HEK293 (cell line): ENCODE measurements at regions not wholly inside any gene's neighbourhood (a gene's known extent, or its start where the extent isn't known, plus 50 kb on each side); places are given as distances from the start of the nearest gene placed in this dataset.

Source experiments
- CTCF ChIA-PET: fragments of 350-600 bp; formaldehyde crosslinking; extraction: SDS; loops from one replicate; lab custom pipeline; 2021; ENCODE audit warnings: antibody characterized with exemption; lab: Yijun Ruan, JAX
- POLR2A ChIA-PET: fragments of 300-600 bp; formaldehyde crosslinking; extraction: SDS; loops from one replicate; lab custom pipeline; 2020; ENCODE audit warnings: antibody characterized with exemption, inconsistent platforms; lab: Yijun Ruan, JAX
- H3K27ac ChIP-seq: fragments of 200-500 bp; sonication (Bioruptor generic); 2 replicates; pipeline ENCODE4 v1.5.1; 2014; ENCODE audit warnings: low read depth, low read length, control low read depth, inconsistent platforms; ENCODE audit errors: extremely low read depth
- H3K36me3 ChIP-seq, 2 experiments: fragments of 200-500 bp in 1 of 2; sonication (Bioruptor generic) in 1 of 2; 1 replicate in 1 of 2; 2 replicates in 1 of 2; pipeline ENCODE4 v1.5.1; 2014 to 2017; ENCODE audit warnings: inconsistent platforms in 2 of 2, low read length in 2 of 2; ENCODE audit not compliant: control insufficient read depth in 2 of 2, insufficient read depth in 1 of 2
- H3K4me1 ChIP-seq: fragments of 200-500 bp; sonication (Bioruptor generic); 2 replicates; pipeline ENCODE4 v1.5.1; 2014; ENCODE audit warnings: mild to moderate bottlenecking, low read length, inconsistent platforms; ENCODE audit not compliant: control insufficient read depth, insufficient read depth
- H3K4me3 ChIP-seq: 2 replicates; pipeline ENCODE4 v1.5.1; 2011; ENCODE audit warnings: low read depth, mild to moderate bottlenecking, control low read depth, low read length, moderate library complexity
- H3K9me3 ChIP-seq: fragments of 200-500 bp; sonication (Bioruptor generic); 2 replicates; pipeline ENCODE4 v1.5.1; 2014; ENCODE audit warnings: low read depth, low read length, inconsistent platforms; ENCODE audit not compliant: control insufficient read depth, insufficient read depth
- AEBP2 ChIP-seq: fragments of 450-650 bp; formaldehyde crosslinking; IDR thresholded peaks from 2 replicates; pipeline ENCODE4 v1.5.1; 2016; ENCODE audit warnings: missing biosample characterization, missing genetic modification characterization, borderline replicate concordance
- GFI1B ChIP-seq: fragments of 450-650 bp; formaldehyde crosslinking; IDR thresholded peaks from 2 replicates; pipeline ENCODE4 v1.5.1; 2016; ENCODE audit warnings: missing biosample characterization, missing genetic modification characterization
- GLIS1 ChIP-seq: fragments of 450-650 bp; formaldehyde crosslinking; IDR thresholded peaks from 2 replicates; pipeline ENCODE4 v1.5.1; 2016; ENCODE audit warnings: missing biosample characterization, missing genetic modification characterization
- MZF1 ChIP-seq: fragments of 450-650 bp; formaldehyde crosslinking; IDR thresholded peaks from 2 replicates; pipeline ENCODE4 v1.5.1; 2017; ENCODE audit warnings: missing biosample characterization, missing genetic modification characterization, borderline replicate concordance
- REST ChIP-seq: fragments of 450-650 bp; formaldehyde crosslinking; IDR thresholded peaks from 2 replicates; pipeline ENCODE4 v1.5.1; 2016; ENCODE audit warnings: missing biosample characterization, missing genetic modification characterization
- SCRT2 ChIP-seq: fragments of 450-650 bp; formaldehyde crosslinking; IDR thresholded peaks from 2 replicates; pipeline ENCODE4 v1.5.1; 2016; ENCODE audit warnings: missing biosample characterization, missing genetic modification characterization
- TCF7L2 ChIP-seq: IDR thresholded peaks from 2 replicates; pipeline ENCODE4 v1.6.1; 2011; ENCODE audit warnings: low read depth, mild to moderate bottlenecking, inconsistent platforms, low read length, moderate library complexity, borderline replicate concordance
- ZBTB44 ChIP-seq: fragments of 450-650 bp; IDR thresholded peaks from 2 replicates; pipeline ENCODE4 v1.5.1; 2018; ENCODE audit warnings: missing biosample characterization, mild to moderate bottlenecking, missing genetic modification characterization
- ZFP3 ChIP-seq: fragments of 450-650 bp; formaldehyde crosslinking; IDR thresholded peaks from 2 replicates; pipeline ENCODE4 v1.5.1; 2016; ENCODE audit warnings: low read depth, missing biosample characterization, missing genetic modification characterization
- ZNF140 ChIP-seq: fragments of 450-650 bp; formaldehyde crosslinking; IDR thresholded peaks from 2 replicates; pipeline ENCODE4 v1.5.1; 2016; ENCODE audit warnings: missing biosample characterization, missing genetic modification characterization
- ZNF202 ChIP-seq: fragments of 450-650 bp; formaldehyde crosslinking; IDR thresholded peaks from 2 replicates; pipeline ENCODE4 v1.5.1; 2016; ENCODE audit warnings: missing biosample characterization, missing genetic modification characterization, borderline replicate concordance
- ZNF274 ChIP-seq, 2 experiments: fragments of 200-500 bp in 1 of 2; fragments of 450-650 bp in 1 of 2; sonication (Bioruptor generic) in 1 of 2; formaldehyde crosslinking in 1 of 2; IDR thresholded peaks; 2 replicates each; pipeline versions ENCODE4 v1.5.1 to v1.6.1; 2014 to 2016; ENCODE audit warnings: borderline replicate concordance in 1 of 2, inconsistent platforms in 1 of 2, low read length in 1 of 2, missing biosample characterization in 1 of 2, missing genetic modification characterization in 1 of 2
- ZNF366 ChIP-seq: fragments of 450-650 bp; formaldehyde crosslinking; conservative IDR thresholded peaks from 2 replicates; pipeline ENCODE4 v1.5.1; 2016; ENCODE audit warnings: missing biosample characterization, missing genetic modification characterization
- ZNF398 ChIP-seq: fragments of 450-650 bp; formaldehyde crosslinking; IDR thresholded peaks from 2 replicates; pipeline ENCODE4 v1.5.1; 2017; ENCODE audit warnings: missing biosample characterization, missing genetic modification characterization
- ZNF423 ChIP-seq: fragments of 450-650 bp; formaldehyde crosslinking; IDR thresholded peaks from 2 replicates; pipeline ENCODE4 v1.5.1; 2016; ENCODE audit warnings: missing biosample characterization, missing genetic modification characterization
- ZNF610 ChIP-seq: fragments of 450-650 bp; formaldehyde crosslinking; IDR thresholded peaks from 2 replicates; pipeline ENCODE4 v1.5.1; 2016; ENCODE audit warnings: missing biosample characterization, missing genetic modification characterization, borderline replicate concordance
- ZNF621 ChIP-seq: fragments of 450-650 bp; formaldehyde crosslinking; IDR thresholded peaks from 2 replicates; pipeline ENCODE4 v1.5.1; 2017; ENCODE audit warnings: missing biosample characterization, missing genetic modification characterization
- ZNF626 ChIP-seq: fragments of 450-650 bp; sonication (Bioruptor Pico); formaldehyde crosslinking; IDR thresholded peaks from 2 replicates; pipeline ENCODE4 v1.5.1; 2018; ENCODE audit warnings: missing biosample characterization, missing genetic modification characterization, inconsistent platforms
- ZNF677 ChIP-seq: fragments of 450-650 bp; IDR thresholded peaks from 2 replicates; pipeline ENCODE4 v1.5.0; 2018; ENCODE audit warnings: missing biosample characterization, mild to moderate bottlenecking, missing genetic modification characterization, moderate library complexity
- ZNF776 ChIP-seq: fragments of 450-650 bp; formaldehyde crosslinking; IDR thresholded peaks from 2 replicates; pipeline ENCODE4 v1.5.0; 2017; ENCODE audit warnings: missing biosample characterization, missing genetic modification characterization, borderline replicate concordance
- ZNF837 ChIP-seq: fragments of 450-650 bp; formaldehyde crosslinking; IDR thresholded peaks from 2 replicates; pipeline ENCODE4 v1.5.1; 2016; ENCODE audit warnings: missing biosample characterization, missing genetic modification characterization
- ZSCAN18 ChIP-seq: fragments of 450-650 bp; formaldehyde crosslinking; IDR thresholded peaks from 2 replicates; pipeline ENCODE4 v1.5.1; 2016; ENCODE audit warnings: missing biosample characterization, missing genetic modification characterization

GRCh38 chr2:40658941-40659340 is 207.1 kb upstream of the SLC8A1 start:
- ChIA-PET POLR2A (no interaction called here), CTCF (no interaction called here)
- peak; percentile 72 for TF ChIP-seq REST (tag by site-specific recombination)
- no peak for TF ChIP-seq ZNF423 (tag by site-specific recombination)
- no peak overlapping the region for H3K4me3 ChIP-seq
- H3K4me1 ChIP-seq, result no peaks in the 10 kb centered on the region
- H3K36me3 ChIP-seq, result no peaks in the 10 kb centered on the region
- H3K27ac ChIP-seq, result no peak overlapping the region
- H3K9me3 ChIP-seq, result no peaks in the 10 kb centered on the region

GRCh38 chr2:40665493-40666232 is 213.8 kb upstream of the SLC8A1 start:
- CTCF ChIA-PET, result no interaction called here
- Histone ChIP-seq H3K27ac (no peak overlapping the region), H3K4me3 (no peak overlapping the region)
- TF ChIP-seq ZNF677 (tag by site-specific recombination) (no peak), SCRT2 (tag by site-specific recombination) (no peak), ZNF140 (no peak), ZNF837 (tag by site-specific recombination) (no peak), ZNF202 (tag by site-specific recombination) (no peak), ZNF621 (tag by site-specific recombination) (no peak), ZFP3 (tag by site-specific recombination) (no peak), MZF1 (no peak), ZBTB44 (tag by site-specific recombination) (no peak), ZNF398 (tag by site-specific recombination) (no peak), GLIS1 (no peak), ZNF626 (tag by site-specific recombination) (no peak), ZSCAN18 (tag by site-specific recombination) (no peak), AEBP2 (tag by site-specific recombination) (no peak), TCF7L2 (no peak), ZNF610 (tag by site-specific recombination) (no peak), ZNF776 (tag by site-specific recombination) (no peak), ZNF366 (tag by site-specific recombination) (no peak), ZNF274 (IDR thresholded peaks at IDR 0.05; ENCODE audit: low read length) (no peak), ZNF274 (tag by site-specific recombination; IDR thresholded peaks at IDR 0.05; ENCODE audit: borderline replicate concordance) (no peak), GFI1B (tag by site-specific recombination) (no peak)
- TF ChIP-seq, all 188 proteins: peak for 0
- H3K4me1 ChIP-seq, result no peaks in the 10 kb centered on the region
- H3K36me3 ChIP-seq, result no peaks in the 10 kb centered on the region
- POLR2A ChIA-PET, result no interaction called here
- no peaks in the 10 kb centered on the region for H3K9me3 ChIP-seq
